Nephron progenitor cell (in vitro differentiated cells): ENCODE measurements at regions not wholly inside any gene's neighbourhood (a gene's known extent, or its start where the extent isn't known, plus 50 kb on each side); places are given as distances from the start of the nearest gene placed in this dataset.
"Not testable (repeated sequence)": the region's sequence is repeated elsewhere in the genome, so short reads cannot be mapped to it uniquely, and the experiment has no call there.

ENCODE experiments used
- DNase-seq: peaks from one replicate; pipeline ENCODE4 v3.0.0; 2021
- H3K27ac Mint-ChIP-seq: 2 replicates; pipeline ENCODE4 v1.8.0; 2021; ENCODE audit warnings: mild to moderate bottlenecking, moderate library complexity, mixed read lengths
- H3K27me3 Mint-ChIP-seq: 2 replicates; pipeline ENCODE4 v1.8.0; 2021; ENCODE audit warnings: mild to moderate bottlenecking, low read depth, mixed read lengths; ENCODE audit not compliant: poor library complexity
- H3K36me3 Mint-ChIP-seq: 2 replicates; pipeline ENCODE4 v1.8.0; 2021; ENCODE audit warnings: low read depth, mixed read lengths
- H3K4me1 Mint-ChIP-seq: 2 replicates; pipeline ENCODE4 v1.8.0; 2021; ENCODE audit warnings: mixed read lengths
- H3K4me3 Mint-ChIP-seq: 2 replicates; pipeline ENCODE4 v1.8.0; 2021; ENCODE audit warnings: mild to moderate bottlenecking, moderate library complexity, mixed read lengths
- H3K9me3 Mint-ChIP-seq: 2 replicates; pipeline ENCODE4 v1.8.0; 2021; ENCODE audit warnings: mild to moderate bottlenecking, moderate library complexity, mixed read lengths
- CTCF ChIP-seq: fragments of 200-600 bp; sonication (generic); IDR thresholded peaks from 2 replicates; pipeline ENCODE4 v1.5.0; 2021; ENCODE audit warnings: antibody characterized with exemption

- no peak overlapping the region for H3K27ac Mint-ChIP-seq
- no peaks in the 10 kb centered on the region for H3K4me1 Mint-ChIP-seq
- H3K36me3 Mint-ChIP-seq, result no peaks in the 10 kb centered on the region
- H3K9me3 Mint-ChIP-seq, result peaks cover 22% of the 10 kb centered on the region
- no peak overlapping the region for H3K4me3 Mint-ChIP-seq
- no peak for TF ChIP-seq CTCF
- DNase-seq, result no peak
- no peaks in the 10 kb centered on the region for H3K27me3 Mint-ChIP-seq
Measured at GRCh38 chr3:154921351-154921750, 158.8 kb upstream of the MME start.

DNA sequence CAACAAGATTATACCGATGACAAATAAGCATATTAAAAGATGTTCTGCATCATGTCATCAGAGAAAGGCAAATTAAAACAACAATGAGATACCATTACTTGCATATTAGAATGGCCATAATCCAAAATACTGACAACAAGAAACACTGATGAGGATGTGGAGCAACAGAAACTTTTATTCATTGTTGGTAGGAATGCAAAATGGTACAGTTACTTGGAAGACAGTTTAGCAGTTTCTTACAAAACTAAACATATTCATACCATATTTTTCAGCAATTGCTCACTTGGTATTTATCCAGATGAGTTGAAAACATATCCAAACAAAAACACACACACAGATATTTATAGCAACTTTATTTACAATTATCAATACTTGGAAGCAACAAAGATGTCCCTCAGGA is 160.9 kb upstream of the MME start:
- no peak for DNase-seq
- no peak for TF ChIP-seq CTCF
- Mint-ChIP-seq H3K27me3 (no peaks in the 10 kb centered on the region), H3K36me3 (peaks cover 8% of the 10 kb centered on the region), H3K9me3 (peaks cover 40% of the 10 kb centered on the region), H3K4me1 (no peaks in the 10 kb centered on the region), H3K4me3 (no peak overlapping the region), H3K27ac (no peak overlapping the region)

DNA sequence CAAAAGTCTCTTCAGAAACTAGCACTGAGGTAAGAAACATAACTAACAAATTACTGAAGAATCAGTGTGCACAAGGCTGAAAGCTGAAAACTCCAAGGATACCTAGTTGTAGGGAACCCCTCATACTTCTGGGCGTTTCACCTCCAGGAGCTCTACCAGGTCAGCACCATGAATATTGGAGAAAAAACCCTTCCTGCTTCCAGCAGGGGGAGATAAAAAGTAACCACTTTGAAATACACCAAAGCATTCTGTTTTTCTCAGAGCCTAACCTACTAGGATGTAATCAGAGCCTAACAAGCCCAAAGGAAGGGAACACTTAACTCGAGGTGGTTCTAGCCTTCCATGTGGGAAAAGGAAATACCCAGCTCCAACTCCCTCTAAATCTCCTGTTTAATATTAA is 175.8 kb upstream of the MME start:
- Mint-ChIP-seq H3K27me3 (peaks cover 2% of the 10 kb centered on the region), H3K27ac (peak overlapping the region; percentile 27), H3K36me3 (peaks cover 2% of the 10 kb centered on the region), H3K9me3 (peaks cover 20% of the 10 kb centered on the region), H3K4me3 (no peak overlapping the region), H3K4me1 (no peaks in the 10 kb centered on the region)
- peak; percentile 42 for TF ChIP-seq CTCF
- DNase-seq, result peak; percentile 3

- not testable (repeated sequence) for H3K27ac Mint-ChIP-seq, H3K9me3 Mint-ChIP-seq, H3K4me1 Mint-ChIP-seq, H3K4me3 Mint-ChIP-seq, H3K27me3 Mint-ChIP-seq, DNase-seq, H3K36me3 Mint-ChIP-seq
Measured at GRCh38 chr3:154902495-154902894, 177.6 kb upstream of the MME start.

- no peak for TF ChIP-seq CTCF
Measured at GRCh38 chr3:154901278-154901677, 178.8 kb upstream of the MME start.

GRCh38 chr3:154900816-154901215 is 179.3 kb upstream of the MME start:
- H3K4me1 Mint-ChIP-seq, result no peaks in the 10 kb centered on the region
- H3K27me3 Mint-ChIP-seq, result peaks cover 1% of the 10 kb centered on the region
- H3K4me3 Mint-ChIP-seq, result no peak overlapping the region
- H3K9me3 Mint-ChIP-seq, result peaks cover 15% of the 10 kb centered on the region
- no peak for DNase-seq
- no peaks in the 10 kb centered on the region for H3K36me3 Mint-ChIP-seq
- no peak for TF ChIP-seq CTCF
- H3K27ac Mint-ChIP-seq, result no peak overlapping the region

More at GRCh38 chr3:154901278-154901677, 178.8 kb upstream of the MME start:
- Mint-ChIP-seq H3K36me3 (no peaks in the 10 kb centered on the region), H3K27ac (no peak overlapping the region), H3K27me3 (peaks cover 2% of the 10 kb centered on the region), H3K4me1 (no peaks in the 10 kb centered on the region), H3K4me3 (no peak overlapping the region), H3K9me3 (peaks cover 10% of the 10 kb centered on the region)
- no peak for DNase-seq
